ENCODE measurements at regions not wholly inside any gene's neighbourhood (a gene's known extent, or its start where the extent isn't known, plus 50 kb on each side); places are given as distances from the start of the nearest gene placed in this dataset.

DNA sequence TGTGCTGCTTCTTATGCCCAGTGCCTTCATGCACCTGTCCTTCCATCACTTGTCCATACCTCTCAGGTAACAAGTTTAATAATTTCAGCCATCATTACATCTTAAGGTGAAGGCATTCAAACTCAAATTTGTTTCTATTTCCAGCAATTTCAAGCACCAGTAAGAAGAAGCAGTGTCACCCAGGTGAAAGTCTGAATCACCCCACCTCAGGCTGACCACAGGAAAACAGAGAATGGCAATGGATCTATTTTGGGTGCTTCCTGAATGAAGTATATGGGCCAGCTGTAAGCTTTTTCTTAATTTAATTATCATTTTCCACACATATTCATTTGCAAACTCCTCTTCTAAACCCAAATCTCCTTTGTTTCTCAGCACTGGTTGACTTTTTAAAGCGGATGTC lies 372.7 kb upstream of the SOX11 start:
- WGBS, result 83% methylated on average over 1 of the region's 1 CpG
- TF ChIP-seq POLR2A (IDR thresholded peaks at IDR 0.05; ENCODE audit: low read depth) (no peak), EP300 (IDR thresholded peaks at IDR 0.05) (no peak), POLR2AphosphoS5 (IDR thresholded peaks at IDR 0.05) (no peak)
- TF ChIP-seq, protein P1, sequence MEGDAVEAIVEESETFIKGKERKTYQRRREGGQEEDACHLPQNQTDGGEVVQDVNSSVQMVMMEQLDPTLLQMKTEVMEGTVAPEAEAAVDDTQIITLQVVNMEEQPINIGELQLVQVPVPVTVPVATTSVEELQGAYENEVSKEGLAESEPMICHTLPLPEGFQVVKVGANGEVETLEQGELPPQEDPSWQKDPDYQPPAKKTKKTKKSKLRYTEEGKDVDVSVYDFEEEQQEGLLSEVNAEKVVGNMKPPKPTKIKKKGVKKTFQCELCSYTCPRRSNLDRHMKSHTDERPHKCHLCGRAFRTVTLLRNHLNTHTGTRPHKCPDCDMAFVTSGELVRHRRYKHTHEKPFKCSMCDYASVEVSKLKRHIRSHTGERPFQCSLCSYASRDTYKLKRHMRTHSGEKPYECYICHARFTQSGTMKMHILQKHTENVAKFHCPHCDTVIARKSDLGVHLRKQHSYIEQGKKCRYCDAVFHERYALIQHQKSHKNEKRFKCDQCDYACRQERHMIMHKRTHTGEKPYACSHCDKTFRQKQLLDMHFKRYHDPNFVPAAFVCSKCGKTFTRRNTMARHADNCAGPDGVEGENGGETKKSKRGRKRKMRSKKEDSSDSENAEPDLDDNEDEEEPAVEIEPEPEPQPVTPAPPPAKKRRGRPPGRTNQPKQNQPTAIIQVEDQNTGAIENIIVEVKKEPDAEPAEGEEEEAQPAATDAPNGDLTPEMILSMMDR (IDR thresholded peaks at IDR 0.05), result no peak
- Histone ChIP-seq H3K4me1 (peaks cover 0 to 7% (median 0%) of the 10 kb centered on the region in 4 donors), H3K27ac (replicated peaks in 1 of 4) (no peak overlapping the region), H3K36me3 (no peaks in the 10 kb centered on the region), H3K4me3 (no peak overlapping the region), H3K27me3 (peaks cover 0 to 9% (median 0%) of the 10 kb centered on the region in 4 donors), H3K9me3 (no peaks in the 10 kb centered on the region)
- intact Hi-C loops (cut with DNase I), result no loop called here
- peak; percentile 39 for DNase-seq (ENCODE audit: extremely low spot score)

DNA sequence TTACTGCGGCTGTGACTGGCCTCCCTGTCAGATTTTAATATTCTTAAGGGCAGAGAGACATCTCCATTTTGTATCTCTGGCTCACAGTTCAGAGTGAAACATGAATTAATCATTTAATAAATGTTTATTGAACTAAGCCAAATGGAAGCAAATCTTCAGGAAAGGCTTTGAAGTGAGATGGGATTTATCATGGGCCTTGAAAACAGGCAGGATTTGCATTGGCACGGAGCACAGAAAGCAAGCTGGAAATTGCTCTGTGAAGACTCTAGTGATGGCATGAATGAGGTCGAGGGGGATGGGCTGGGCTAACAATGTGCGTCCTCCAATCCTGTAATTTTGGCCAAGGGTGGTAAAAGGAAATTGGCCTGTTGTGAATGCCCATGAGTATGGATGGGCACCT lies 369.8 kb upstream of the SOX11 start:
- Histone ChIP-seq H3K27me3 (no peaks in the 10 kb centered on the region), H3K36me3 (no peaks in the 10 kb centered on the region), H3K27ac (replicated peaks in 1 of 4) (no peak overlapping the region), H3K4me3 (no peak overlapping the region), H3K4me1 (peaks cover 0 to 7% (median 0%) of the 10 kb centered on the region in 4 donors), H3K9me3 (no peaks in the 10 kb centered on the region)
- intact Hi-C loops (cut with DNase I), result no loop called here
- DNase-seq (ENCODE audit: extremely low spot score), result peak; percentile 66
- no peak for TF ChIP-seq POLR2AphosphoS5 (IDR thresholded peaks at IDR 0.05)
- no peak for TF ChIP-seq EP300 (IDR thresholded peaks at IDR 0.05)
- no peak for TF ChIP-seq POLR2A (IDR thresholded peaks at IDR 0.05; ENCODE audit: low read depth)
- TF ChIP-seq, protein P1 (IDR thresholded peaks at IDR 0.05), result no peak
- WGBS, result 36% methylated on average over 4 of the region's 4 CpGs

DNA sequence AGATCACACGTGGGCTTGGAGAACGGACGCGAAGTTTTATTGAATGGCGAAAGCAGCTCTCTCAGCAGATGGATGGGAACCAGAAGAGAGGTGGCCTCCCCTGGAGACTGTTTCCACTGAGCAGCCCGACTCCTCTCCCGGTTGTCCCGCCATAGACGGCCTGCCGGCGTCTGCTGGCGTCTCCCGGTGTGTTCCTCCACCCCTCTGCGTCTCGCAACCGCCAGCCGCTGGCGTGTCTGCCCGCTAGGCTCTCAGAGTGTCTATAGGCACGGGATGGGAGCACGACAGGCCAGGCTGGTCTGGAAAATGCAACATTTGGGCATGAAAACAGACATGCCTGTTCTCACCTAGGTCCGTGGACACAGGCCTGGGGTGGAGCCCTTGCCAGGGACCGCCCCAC lies 366.7 kb upstream of the SOX11 start:
- Histone ChIP-seq H3K27me3 (no peaks in the 10 kb centered on the region), H3K9me3 (no peaks in the 10 kb centered on the region), H3K27ac (replicated peaks in 1 of 4) (no peak overlapping the region), H3K4me1 (peaks cover 0 to 7% (median 0%) of the 10 kb centered on the region in 4 donors), H3K36me3 (no peaks in the 10 kb centered on the region), H3K4me3 (no peak overlapping the region)
- DNase-seq (ENCODE audit: extremely low spot score), result peak; percentile 89
- intact Hi-C loops (cut with DNase I), result no loop called here
- TF ChIP-seq, protein P1 (IDR thresholded peaks at IDR 0.05), result no peak
- TF ChIP-seq POLR2AphosphoS5 (IDR thresholded peaks at IDR 0.05) (no peak), POLR2A (IDR thresholded peaks at IDR 0.05; ENCODE audit: low read depth) (no peak), EP300 (IDR thresholded peaks at IDR 0.05) (no peak)
- 97% methylated on average over 23 of the region's 23 CpGs for WGBS

DNA sequence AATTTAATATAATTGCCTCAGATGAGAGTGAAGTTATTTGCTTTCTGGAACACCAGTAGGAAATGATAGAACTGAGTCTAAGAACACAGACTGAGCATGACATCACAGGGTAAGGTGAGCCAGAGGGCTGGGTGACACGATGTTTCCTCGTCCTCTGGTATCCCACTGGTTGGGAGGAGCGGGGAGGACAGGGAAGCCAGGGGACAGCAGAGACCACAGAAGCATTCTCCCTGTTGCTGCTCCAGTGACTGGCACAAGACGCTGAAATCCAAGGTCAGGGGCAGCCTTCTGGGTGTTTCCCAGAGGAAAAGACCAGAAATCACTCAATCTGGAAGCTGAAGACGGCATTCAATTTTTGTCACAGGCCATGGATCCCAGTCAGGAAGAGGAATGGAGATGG lies 363.4 kb upstream of the SOX11 start:
- Histone ChIP-seq H3K36me3 (no peaks in the 10 kb centered on the region), H3K27ac (replicated peaks in 1 of 4) (no peak overlapping the region), H3K4me3 (no peak overlapping the region), H3K9me3 (no peaks in the 10 kb centered on the region), H3K27me3 (no peaks in the 10 kb centered on the region), H3K4me1 (no peaks in the 10 kb centered on the region)
- 79% methylated on average over 4 of the region's 5 CpGs for WGBS
- intact Hi-C loops (cut with DNase I), result no loop called here
- DNase-seq (ENCODE audit: extremely low spot score), result peak; percentile 70
- TF ChIP-seq POLR2A (IDR thresholded peaks at IDR 0.05; ENCODE audit: low read depth), result no peak
- no peak for TF ChIP-seq POLR2AphosphoS5 (IDR thresholded peaks at IDR 0.05)
- no peak for TF ChIP-seq EP300 (IDR thresholded peaks at IDR 0.05)
- TF ChIP-seq, protein P1 (IDR thresholded peaks at IDR 0.05), result no peak

DNA sequence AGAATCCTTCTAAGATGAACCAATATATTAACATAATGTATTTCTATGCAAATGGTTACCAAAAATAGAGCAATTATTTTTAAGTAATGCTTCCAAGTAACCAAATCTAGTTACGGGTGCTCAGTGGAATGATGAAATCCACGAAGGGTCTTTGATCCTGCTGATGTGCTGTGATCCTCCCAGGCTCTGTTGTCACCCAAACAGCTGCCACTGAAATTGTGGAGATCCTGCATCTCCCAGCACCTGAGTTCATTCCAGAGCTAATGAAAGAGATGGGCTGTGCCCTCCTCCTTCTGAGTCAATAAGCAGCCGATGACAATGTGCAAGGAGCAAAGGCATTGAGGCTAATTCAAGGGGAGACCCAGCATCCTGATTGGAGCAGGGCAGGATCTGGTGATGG lies 362.4 kb upstream of the SOX11 start:
- WGBS, result 81% methylated on average over 3 of the region's 3 CpGs
- H3K4me1 ChIP-seq, result no peaks in the 10 kb centered on the region
- TF ChIP-seq POLR2AphosphoS5 (IDR thresholded peaks at IDR 0.05) (no peak), EP300 (IDR thresholded peaks at IDR 0.05) (no peak), POLR2A (IDR thresholded peaks at IDR 0.05; ENCODE audit: low read depth) (no peak)
- TF ChIP-seq, protein P1 (IDR thresholded peaks at IDR 0.05), result no peak
- H3K9me3 ChIP-seq, result no peaks in the 10 kb centered on the region
- no peak overlapping the region for H3K27ac ChIP-seq (replicated peaks in 1 of 4)
- no peak for DNase-seq (ENCODE audit: extremely low spot score)
- intact Hi-C loops (cut with DNase I), result no loop called here
- H3K27me3 ChIP-seq, result no peaks in the 10 kb centered on the region
- no peaks in the 10 kb centered on the region for H3K36me3 ChIP-seq
- no peak overlapping the region for H3K4me3 ChIP-seq
